AG09309 (cell line): ENCODE measurements at regions not wholly inside any gene's neighbourhood (a gene's known extent, or its start where the extent isn't known, plus 50 kb on each side); places are given as distances from the start of the nearest gene placed in this dataset.

Source experiments
- DNase-seq: peaks from one replicate; pipeline ENCODE4 v3.0.0-alpha.2; 2010; ENCODE audit warnings: low read depth
- H3K4me3 ChIP-seq: 2 replicates; pipeline ENCODE4 v1.5.1; 2011; ENCODE audit warnings: mild to moderate bottlenecking, low read depth, low read length, moderate library complexity; ENCODE audit not compliant: control insufficient read depth
- CTCF ChIP-seq: IDR thresholded peaks from 2 replicates; pipeline ENCODE4 v1.5.1; 2011; ENCODE audit warnings: mild to moderate bottlenecking, low read depth, low read length, inconsistent platforms; ENCODE audit not compliant: insufficient read depth, control insufficient read depth; ENCODE audit errors: missing control alignments

GRCh38 chr3:25110642-25111041 is 317.4 kb upstream of the RARB start:
- no peak for DNase-seq
- no peak for TF ChIP-seq CTCF
- no peak overlapping the region for H3K4me3 ChIP-seq

GRCh38 chr3:25113891-25114290 is 314.2 kb upstream of the RARB start:
- H3K4me3 ChIP-seq: no peak overlapping the region
- TF ChIP-seq CTCF: no peak
- DNase-seq: no peak

- DNase-seq: no peak
Observed at GRCh38 chr3:25114532-25114931, 313.5 kb upstream of the RARB start.

GRCh38 chr3:25117005-25117593 is 311.0 kb upstream of the RARB start:
- no peak for TF ChIP-seq CTCF
- DNase-seq: no peak
- no peak overlapping the region for H3K4me3 ChIP-seq

More at GRCh38 chr3:25114532-25114931, 313.5 kb upstream of the RARB start:
- TF ChIP-seq CTCF: no peak
- no peak overlapping the region for H3K4me3 ChIP-seq

GRCh38 chr3:25119682-25120081 is 308.4 kb upstream of the RARB start:
- no peak overlapping the region for H3K4me3 ChIP-seq
- no peak for DNase-seq
- no peak for TF ChIP-seq CTCF

GRCh38 chr3:25120665-25121064 is 307.4 kb upstream of the RARB start:
- no peak for DNase-seq
- TF ChIP-seq CTCF: no peak

GRCh38 chr3:25125201-25125600 is 302.9 kb upstream of the RARB start:
- H3K4me3 ChIP-seq: no peak overlapping the region
- DNase-seq: no peak
- TF ChIP-seq CTCF: no peak

More at GRCh38 chr3:25120665-25121064, 307.4 kb upstream of the RARB start:
- no peak overlapping the region for H3K4me3 ChIP-seq
